ENCODE measurements at regions not wholly inside any gene's neighbourhood (a gene's known extent, or its start where the extent isn't known, plus 50 kb on each side); places are given as distances from the start of the nearest gene placed in this dataset.

GRCh38 chr9:103789686-103790085 lies 304.4 kb upstream of the SMC2 start:
- DNase-seq: no peak

- DNase-seq: no peak
Observed at GRCh38 chr9:103798620-103799019, 295.5 kb upstream of the SMC2 start.

- DNase-seq: no peak
Observed at GRCh38 chr9:103799959-103800358, 294.1 kb upstream of the SMC2 start.

- no peak for DNase-seq
Observed at GRCh38 chr9:103802068-103802467, 292.0 kb upstream of the SMC2 start.

GRCh38 chr9:103803245-103803644 lies 290.9 kb upstream of the SMC2 start:
- DNase-seq: no peak

GRCh38 chr9:103804077-103804735 lies 289.9 kb upstream of the SMC2 start:
- no peak for DNase-seq

- DNase-seq: no peak
Observed at GRCh38 chr9:103809745-103810144, 284.4 kb upstream of the SMC2 start.

- DNase-seq: no peak
Observed at GRCh38 chr9:103811462-103811861, 282.6 kb upstream of the SMC2 start.

GRCh38 chr9:103816146-103816545 lies 278.0 kb upstream of the SMC2 start:
- no peak for DNase-seq

- DNase-seq: no peak
Observed at GRCh38 chr9:103819936-103820335, 274.2 kb upstream of the SMC2 start.

GRCh38 chr9:103821115-103821514 lies 273.0 kb upstream of the SMC2 start:
- no peak for DNase-seq

- no peak for DNase-seq
Observed at GRCh38 chr9:103837940-103838339, 256.2 kb upstream of the SMC2 start.

- no peak for DNase-seq
Observed at GRCh38 chr9:103839197-103839596, 254.9 kb upstream of the SMC2 start.

- DNase-seq: no peak
Observed at GRCh38 chr9:103867886-103868285, 226.2 kb upstream of the SMC2 start.

- DNase-seq: no peak
Observed at GRCh38 chr9:103872811-103873210, 221.3 kb upstream of the SMC2 start.

- no peak for DNase-seq
Observed at GRCh38 chr9:103881419-103881818, 212.7 kb upstream of the SMC2 start.

- no peak for DNase-seq
Observed at GRCh38 chr9:103889989-103890388, 204.1 kb upstream of the SMC2 start.

GRCh38 chr9:103894184-103894583 lies 199.9 kb upstream of the SMC2 start:
- DNase-seq: no peak

GRCh38 chr9:103898550-103898949 lies 195.6 kb upstream of the SMC2 start:
- DNase-seq: no peak

- no peak for DNase-seq
Observed at GRCh38 chr9:103899866-103900265, 194.2 kb upstream of the SMC2 start.

GRCh38 chr9:103900466-103900865 lies 193.6 kb upstream of the SMC2 start:
- no peak for DNase-seq

GRCh38 chr9:103902263-103902662 lies 191.8 kb upstream of the SMC2 start:
- no peak for DNase-seq

- no peak for DNase-seq
Observed at GRCh38 chr9:103904242-103904641, 189.9 kb upstream of the SMC2 start.

- no peak for DNase-seq
Observed at GRCh38 chr9:103913899-103914298, 180.2 kb upstream of the SMC2 start.
